ENCODE measurements at regions not wholly inside any gene's neighbourhood (a gene's known extent, or its start where the extent isn't known, plus 50 kb on each side); places are given as distances from the start of the nearest gene placed in this dataset.

DNA sequence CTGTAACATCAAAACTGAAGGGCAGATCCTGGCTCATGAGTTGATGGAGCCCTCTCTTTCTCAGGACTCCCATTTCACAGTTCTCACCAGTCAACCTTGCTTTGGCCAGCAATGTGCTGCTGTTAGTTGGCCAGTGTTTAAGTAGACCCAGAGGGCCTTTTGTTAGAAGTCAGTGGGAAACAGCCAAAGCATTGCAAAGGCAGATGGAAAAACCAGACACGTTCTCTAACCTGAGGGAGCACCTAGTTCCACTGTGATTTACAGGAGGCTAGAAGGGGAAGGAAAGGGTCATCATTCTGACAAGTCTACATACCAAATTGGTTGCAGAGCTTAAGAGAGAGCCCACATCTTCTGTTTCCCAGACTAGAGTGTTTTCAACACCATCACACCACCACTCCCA lies 196.4 kb downstream of the OPA1 start:
- H3K4me1 Mint-ChIP-seq (ENCODE audit: low read depth): no peaks in the 10 kb centered on the region
- H3K9me3 Mint-ChIP-seq: no peaks in the 10 kb centered on the region
- no peak overlapping the region for H3K4me3 Mint-ChIP-seq
- no peak overlapping the region for H3K27ac Mint-ChIP-seq
- peaks cover 39% of the 10 kb centered on the region for H3K27me3 Mint-ChIP-seq
- DNase-seq: no peak
- no peaks in the 10 kb centered on the region for H3K36me3 Mint-ChIP-seq (ENCODE audit: low read depth)

DNA sequence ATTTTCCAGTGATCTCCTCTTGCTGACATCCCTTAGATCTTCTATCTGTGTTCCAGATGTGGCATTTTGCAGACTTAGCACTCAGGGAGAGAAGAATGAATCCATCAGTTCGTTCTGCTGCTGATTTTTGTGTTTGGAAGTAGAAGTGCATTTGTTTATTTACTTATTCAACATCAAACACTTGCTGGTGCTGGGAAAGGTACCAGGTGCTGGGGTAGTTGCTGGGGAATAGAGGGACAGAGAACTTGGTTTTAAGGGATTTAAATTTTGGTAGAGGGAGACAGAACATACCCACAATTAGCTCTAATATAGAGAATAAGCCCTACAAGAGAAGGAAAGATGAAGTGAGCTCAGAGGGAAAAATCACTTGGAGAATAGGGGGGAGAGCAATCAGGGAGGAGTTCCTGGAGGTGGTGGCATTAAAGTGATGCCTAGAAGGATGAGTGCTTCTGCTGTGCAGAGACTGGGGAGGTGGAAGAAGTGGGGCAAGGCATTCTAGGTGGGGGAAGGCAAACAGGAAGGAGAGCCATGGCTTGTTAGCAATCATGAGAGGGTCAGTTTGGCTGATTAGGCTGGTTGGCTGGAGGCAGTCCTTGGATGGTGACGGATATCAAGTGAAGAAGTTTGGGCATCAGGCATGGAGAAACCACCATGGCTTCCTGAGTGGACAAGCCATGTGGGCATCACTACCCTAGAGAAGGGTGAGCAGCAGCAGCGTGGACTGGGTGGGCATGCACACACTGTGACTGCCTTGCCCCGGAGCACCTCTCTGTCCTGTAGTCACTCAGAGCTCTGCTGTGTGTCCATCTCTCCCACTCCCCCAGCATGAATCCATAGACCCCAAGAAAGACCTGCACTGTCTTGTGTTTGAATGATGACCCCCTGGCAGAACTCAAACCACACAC lies 197.3 kb downstream of the OPA1 start:
- Mint-ChIP-seq H3K36me3 (ENCODE audit: low read depth) (no peaks in the 10 kb centered on the region), H3K4me1 (ENCODE audit: low read depth) (no peaks in the 10 kb centered on the region), H3K4me3 (no peak overlapping the region), H3K27me3 (peaks cover 32% of the 10 kb centered on the region), H3K9me3 (no peaks in the 10 kb centered on the region), H3K27ac (no peak overlapping the region)
- no peak for DNase-seq

DNA sequence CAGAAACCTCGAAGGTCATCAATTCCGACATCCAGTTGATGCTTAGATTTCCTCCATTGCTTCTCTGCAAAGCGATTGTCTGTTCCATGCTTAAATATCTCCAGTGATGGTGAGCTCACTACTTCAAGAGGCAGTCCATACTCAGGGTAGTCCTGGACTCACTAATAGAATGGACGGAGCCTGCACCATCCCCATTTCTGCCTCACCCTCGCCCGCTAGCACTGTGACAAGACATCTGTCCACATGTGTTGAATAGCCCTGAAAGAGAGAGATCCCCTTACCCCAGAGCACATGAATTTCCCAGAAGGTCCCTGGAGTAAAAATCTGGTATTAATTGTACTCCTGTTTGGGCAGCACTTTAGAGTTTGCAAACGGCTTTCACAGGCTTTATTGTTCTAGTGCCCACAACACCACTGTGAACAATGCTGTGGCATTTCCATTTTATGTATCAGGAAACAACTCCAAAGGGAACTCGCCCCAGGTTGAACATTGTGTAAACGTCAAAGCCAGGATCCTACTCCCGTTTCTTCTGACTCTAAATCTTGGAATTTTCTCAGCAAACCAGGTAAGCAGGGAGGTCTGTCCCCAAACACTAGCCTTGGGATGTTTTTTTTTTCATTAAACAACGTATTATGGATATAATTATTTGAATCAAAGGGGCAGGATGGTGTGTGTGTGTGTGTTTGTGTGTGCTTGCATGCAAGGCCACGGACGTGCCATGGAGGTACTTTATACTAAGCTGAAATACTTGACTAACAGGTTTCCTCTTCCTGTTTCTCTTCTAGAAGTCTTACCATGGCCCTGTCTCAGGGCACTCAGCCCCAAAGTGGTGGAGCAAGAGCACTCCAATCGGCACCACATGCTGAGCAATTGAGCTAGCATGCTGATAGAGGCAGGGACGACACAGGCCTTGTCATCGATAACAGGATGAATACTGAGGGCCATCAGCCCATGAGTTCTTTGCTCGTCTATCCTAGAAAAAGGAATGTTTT lies 198.3 kb downstream of the OPA1 start:
- H3K36me3 Mint-ChIP-seq (ENCODE audit: low read depth): no peaks in the 10 kb centered on the region
- H3K4me3 Mint-ChIP-seq: no peak overlapping the region
- no peaks in the 10 kb centered on the region for H3K4me1 Mint-ChIP-seq (ENCODE audit: low read depth)
- H3K27ac Mint-ChIP-seq: no peak overlapping the region
- H3K9me3 Mint-ChIP-seq: no peaks in the 10 kb centered on the region
- DNase-seq: no peak
- peaks cover 35% of the 10 kb centered on the region for H3K27me3 Mint-ChIP-seq

DNA sequence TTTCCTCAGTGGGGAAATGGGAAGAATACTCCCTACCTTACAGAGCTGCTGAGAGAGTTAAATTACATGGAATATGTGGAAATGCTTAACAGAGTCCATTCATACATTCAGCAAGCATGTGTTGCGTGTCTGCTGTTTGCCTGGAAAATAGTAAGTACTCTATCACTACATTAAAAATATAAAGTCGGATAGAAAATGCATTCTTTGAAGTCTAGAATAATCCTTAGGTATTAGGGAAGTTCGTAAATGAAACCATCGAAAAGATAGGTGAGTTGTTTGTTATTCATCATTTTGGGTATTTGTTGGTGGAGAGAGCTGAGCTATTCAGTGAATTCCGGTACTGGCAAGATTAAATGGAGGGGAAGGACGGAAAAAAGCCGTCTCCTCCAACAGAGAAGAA lies 200.1 kb downstream of the OPA1 start:
- Mint-ChIP-seq H3K4me1 (ENCODE audit: low read depth) (no peaks in the 10 kb centered on the region), H3K4me3 (no peak overlapping the region), H3K9me3 (no peaks in the 10 kb centered on the region), H3K36me3 (ENCODE audit: low read depth) (no peaks in the 10 kb centered on the region), H3K27me3 (peaks cover 23% of the 10 kb centered on the region), H3K27ac (no peak overlapping the region)
- DNase-seq: no peak

DNA sequence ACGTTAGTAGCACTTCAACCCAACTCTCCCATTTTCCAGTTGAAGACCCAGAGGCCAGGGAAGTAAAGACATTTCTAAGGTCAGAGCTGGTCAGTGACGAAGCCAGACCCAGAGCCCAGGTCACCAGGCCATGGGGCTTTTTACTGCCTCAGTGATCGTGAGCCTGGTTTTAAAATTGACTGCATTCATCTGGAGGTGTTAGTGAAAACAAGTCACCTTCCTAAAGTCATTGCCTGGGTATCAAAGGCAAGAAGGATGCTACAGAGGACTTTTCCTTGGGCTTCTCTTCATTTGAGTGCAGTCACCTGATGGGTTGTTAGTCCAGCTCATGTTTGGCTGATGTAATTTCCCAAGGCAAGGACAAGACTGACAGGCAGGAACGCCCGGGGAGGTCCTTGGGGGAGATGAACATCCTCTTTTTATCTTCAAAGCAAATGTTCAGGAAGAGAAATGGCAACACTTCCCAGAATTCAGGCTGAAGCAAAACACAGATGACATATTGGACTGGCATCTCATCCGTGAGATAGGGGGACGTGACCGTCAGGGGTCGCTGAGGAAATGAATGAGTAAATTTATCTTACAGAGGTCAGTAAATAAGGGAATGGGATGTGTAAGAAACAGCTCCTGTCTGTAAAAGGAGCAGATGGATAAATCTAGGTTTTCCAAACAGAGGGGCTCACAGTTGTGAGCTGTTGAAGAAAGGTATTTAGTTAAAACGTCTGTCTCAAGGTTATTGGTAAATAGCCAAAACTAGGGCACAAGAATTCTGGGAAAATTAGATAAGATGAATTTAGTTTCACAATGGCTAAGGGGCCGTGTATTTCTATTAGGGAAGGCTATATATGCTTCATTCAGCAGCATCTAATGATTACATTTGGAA lies 201.2 kb downstream of the OPA1 start:
- H3K36me3 Mint-ChIP-seq (ENCODE audit: low read depth): no peaks in the 10 kb centered on the region
- H3K4me3 Mint-ChIP-seq: no peak overlapping the region
- peaks cover 21% of the 10 kb centered on the region for H3K27me3 Mint-ChIP-seq
- DNase-seq: no peak
- H3K9me3 Mint-ChIP-seq: no peaks in the 10 kb centered on the region
- no peak overlapping the region for H3K27ac Mint-ChIP-seq
- no peaks in the 10 kb centered on the region for H3K4me1 Mint-ChIP-seq (ENCODE audit: low read depth)

DNA sequence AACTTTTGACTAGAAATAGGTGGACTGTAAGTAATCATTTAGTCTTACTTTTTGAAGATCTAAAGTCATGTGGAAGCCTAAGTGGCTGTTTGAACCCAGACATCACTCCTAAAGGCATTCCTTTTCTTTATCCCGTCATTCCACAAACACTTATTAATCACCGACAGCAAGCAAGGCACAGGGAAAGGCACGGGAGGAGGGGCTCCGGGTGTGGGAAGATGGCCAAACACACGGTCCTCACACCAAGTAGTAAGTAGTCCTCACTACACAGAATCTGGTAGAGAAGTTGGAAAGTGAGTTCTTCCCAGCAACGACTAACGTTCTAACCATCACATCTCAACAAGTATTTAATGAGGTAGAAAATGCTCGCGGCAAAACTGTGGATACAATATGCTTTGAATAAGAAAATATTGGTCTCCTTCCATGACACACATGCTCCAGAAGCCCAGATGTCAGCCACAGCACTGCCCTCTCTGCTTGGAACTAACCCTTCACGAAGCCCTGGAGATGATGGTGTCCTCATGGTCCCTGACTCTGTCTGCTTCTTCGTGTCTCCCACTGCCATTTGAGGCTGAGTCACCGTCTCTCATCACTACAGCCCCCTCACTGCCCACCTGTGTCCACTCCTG lies 202.2 kb downstream of the OPA1 start:
- no peaks in the 10 kb centered on the region for H3K4me1 Mint-ChIP-seq (ENCODE audit: low read depth)
- H3K4me3 Mint-ChIP-seq: no peak overlapping the region
- H3K36me3 Mint-ChIP-seq (ENCODE audit: low read depth): no peaks in the 10 kb centered on the region
- no peak for DNase-seq
- H3K27ac Mint-ChIP-seq: no peak overlapping the region
- peaks cover 21% of the 10 kb centered on the region for H3K27me3 Mint-ChIP-seq
- no peaks in the 10 kb centered on the region for H3K9me3 Mint-ChIP-seq

DNA sequence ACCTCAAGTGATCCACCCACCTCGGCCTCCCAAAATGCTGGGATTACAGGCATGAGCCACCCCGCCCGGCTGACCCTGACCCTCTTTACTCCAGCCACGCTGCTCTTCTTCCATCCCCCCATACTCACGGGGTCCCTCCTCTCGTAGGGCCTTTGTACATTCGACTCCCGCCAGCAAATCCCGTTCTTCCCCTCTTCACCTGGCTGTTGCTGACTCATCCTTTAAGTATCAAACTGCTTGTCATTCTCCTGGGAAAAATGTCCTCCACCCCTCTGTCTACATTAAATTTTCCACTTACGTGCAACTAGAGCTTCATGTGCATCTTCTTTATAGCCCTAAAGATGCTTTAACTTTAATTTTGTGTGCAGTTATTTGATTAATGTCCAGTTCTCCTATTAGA lies 203.1 kb downstream of the OPA1 start:
- Mint-ChIP-seq H3K4me1 (ENCODE audit: low read depth) (no peaks in the 10 kb centered on the region), H3K27me3 (peaks cover 12% of the 10 kb centered on the region), H3K4me3 (no peak overlapping the region), H3K36me3 (ENCODE audit: low read depth) (no peaks in the 10 kb centered on the region), H3K27ac (no peak overlapping the region), H3K9me3 (no peaks in the 10 kb centered on the region)
- no peak for DNase-seq

DNA sequence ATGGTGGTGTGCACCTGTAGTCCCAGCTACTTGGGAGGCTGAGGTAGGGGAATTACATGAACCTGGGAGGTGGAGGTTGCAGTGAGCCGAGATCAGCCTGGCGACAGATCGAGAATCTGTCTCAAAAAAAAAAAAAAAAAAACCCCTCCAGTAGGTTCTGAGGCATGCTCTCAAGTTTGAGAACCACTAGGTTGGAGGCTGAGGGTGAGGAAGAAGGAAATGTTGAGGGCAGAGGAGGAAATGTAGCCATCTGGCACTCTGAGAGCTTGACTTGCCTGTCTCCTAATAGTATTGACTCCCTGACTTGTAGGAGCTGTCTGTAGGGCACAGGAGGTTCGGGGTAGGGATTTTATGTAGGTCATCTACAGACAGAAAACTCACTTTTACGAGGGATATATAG lies 204.6 kb downstream of the OPA1 start:
- Mint-ChIP-seq H3K27ac (no peak overlapping the region), H3K4me1 (ENCODE audit: low read depth) (no peaks in the 10 kb centered on the region), H3K4me3 (no peak overlapping the region), H3K27me3 (peaks cover 8% of the 10 kb centered on the region), H3K36me3 (ENCODE audit: low read depth) (no peaks in the 10 kb centered on the region), H3K9me3 (no peaks in the 10 kb centered on the region)
- DNase-seq: no peak

DNA sequence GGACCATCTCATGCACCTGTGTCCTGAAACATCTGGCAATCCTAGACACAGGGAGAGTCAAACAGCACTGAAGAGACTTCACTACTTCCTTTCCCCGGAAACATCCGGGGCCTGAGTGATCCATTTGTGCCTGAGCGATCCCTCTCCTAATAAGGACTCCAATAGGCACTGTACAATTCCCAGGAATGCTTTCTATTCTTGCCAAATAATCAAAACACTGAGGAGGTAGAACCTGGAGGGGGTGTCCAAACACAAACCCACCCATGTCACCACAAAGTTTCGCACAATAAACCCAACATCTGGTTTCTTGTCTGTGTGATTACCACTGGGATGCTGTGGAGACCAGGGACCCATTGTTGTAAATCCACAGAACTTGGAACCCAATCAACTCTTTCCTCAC lies 205.0 kb downstream of the OPA1 start:
- Mint-ChIP-seq H3K27me3 (peaks cover 5% of the 10 kb centered on the region), H3K27ac (no peak overlapping the region), H3K4me3 (no peak overlapping the region), H3K9me3 (no peaks in the 10 kb centered on the region), H3K4me1 (ENCODE audit: low read depth) (no peaks in the 10 kb centered on the region), H3K36me3 (ENCODE audit: low read depth) (no peaks in the 10 kb centered on the region)
- no peak for DNase-seq

DNA sequence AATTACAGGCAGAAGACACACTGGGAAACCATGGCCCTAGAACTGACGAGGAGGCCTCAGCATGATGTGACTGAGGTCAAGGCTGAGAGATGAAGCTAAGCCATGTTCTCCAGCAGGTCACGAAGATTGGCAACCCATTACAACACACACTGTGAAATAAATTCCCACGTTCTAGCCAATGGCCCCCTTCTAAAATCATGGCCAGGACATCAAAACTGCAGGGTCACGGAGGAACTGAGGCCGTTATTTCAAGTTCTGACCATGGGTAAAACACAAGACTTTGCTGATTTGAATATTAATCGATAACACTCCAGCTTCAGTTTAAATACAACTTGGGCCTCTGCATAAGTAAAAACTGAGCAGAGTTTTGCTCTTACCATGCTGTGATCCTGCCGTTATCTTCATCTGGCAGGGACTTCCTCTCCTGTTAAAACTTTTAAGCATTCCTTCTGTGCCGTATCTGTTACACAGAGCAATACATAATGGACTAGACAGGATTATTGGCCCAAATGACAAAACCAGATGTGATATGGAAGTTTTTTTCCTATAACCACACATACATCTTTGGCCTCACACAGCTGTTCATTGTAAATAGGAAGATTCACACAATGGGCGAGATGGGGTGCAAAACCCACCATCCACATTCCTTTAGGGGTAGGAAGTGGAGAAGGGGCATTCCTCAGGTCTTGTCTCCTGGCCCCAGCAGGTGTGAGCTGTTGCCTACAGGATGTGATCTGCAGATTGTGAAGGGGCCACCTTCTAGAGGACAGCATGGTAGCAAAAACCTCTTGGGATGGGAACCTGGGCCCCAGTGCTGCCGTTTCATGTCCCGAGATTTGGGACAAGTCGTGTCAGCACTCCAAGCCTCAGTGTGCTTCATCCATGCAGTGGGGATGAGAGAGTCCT lies 207.4 kb downstream of the OPA1 start:
- no peaks in the 10 kb centered on the region for H3K36me3 Mint-ChIP-seq (ENCODE audit: low read depth)
- H3K4me3 Mint-ChIP-seq: no peak overlapping the region
- DNase-seq: no peak
- no peaks in the 10 kb centered on the region for H3K9me3 Mint-ChIP-seq
- H3K27me3 Mint-ChIP-seq: peaks cover 5% of the 10 kb centered on the region
- H3K4me1 Mint-ChIP-seq (ENCODE audit: low read depth): no peaks in the 10 kb centered on the region
- no peak overlapping the region for H3K27ac Mint-ChIP-seq

DNA sequence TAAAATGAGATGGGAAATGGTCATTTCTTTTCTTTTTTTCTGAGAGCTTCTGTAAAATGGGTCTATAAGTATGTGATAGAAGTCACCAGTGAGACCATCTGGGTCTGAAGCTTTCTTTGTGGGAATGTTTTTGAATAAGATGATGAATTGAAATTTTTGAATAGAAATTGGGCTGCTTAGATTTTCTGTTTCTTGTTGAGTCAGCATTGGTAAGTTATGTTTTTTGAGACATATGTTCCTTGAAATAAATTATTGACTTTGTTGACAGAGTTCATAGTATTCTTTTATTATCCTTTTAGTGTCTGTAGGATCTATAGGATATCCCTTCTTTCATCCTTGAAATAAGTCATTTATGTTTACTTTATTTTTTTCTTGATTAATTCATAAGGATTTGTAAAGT lies 208.1 kb downstream of the OPA1 start:
- no peak for DNase-seq
- Mint-ChIP-seq H3K36me3 (ENCODE audit: low read depth) (no peaks in the 10 kb centered on the region), H3K27me3 (peaks cover 3% of the 10 kb centered on the region), H3K9me3 (no peaks in the 10 kb centered on the region), H3K27ac (no peak overlapping the region), H3K4me3 (no peak overlapping the region), H3K4me1 (ENCODE audit: low read depth) (no peaks in the 10 kb centered on the region)

DNA sequence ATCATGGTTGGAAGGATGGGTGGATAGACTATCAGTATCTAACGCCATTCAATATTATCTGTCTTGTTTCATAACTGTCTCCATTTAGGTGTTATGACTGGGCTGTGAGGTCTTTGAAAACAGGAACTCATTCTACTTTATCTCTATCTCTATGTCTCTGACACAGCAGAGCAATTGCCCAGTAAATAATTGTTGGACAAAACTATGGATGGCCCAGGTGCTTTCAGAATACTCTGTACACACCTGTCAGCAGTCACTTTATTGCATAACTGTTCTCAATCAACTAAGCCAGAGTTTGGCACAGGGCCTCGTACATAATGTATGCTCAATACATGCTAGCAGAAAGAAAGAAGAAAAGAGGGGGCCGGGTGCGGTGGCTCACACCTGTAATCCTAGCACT lies 210.3 kb downstream of the OPA1 start:
- Mint-ChIP-seq H3K27ac (no peak overlapping the region), H3K9me3 (no peaks in the 10 kb centered on the region), H3K4me1 (ENCODE audit: low read depth) (no peaks in the 10 kb centered on the region), H3K27me3 (no peaks in the 10 kb centered on the region), H3K36me3 (ENCODE audit: low read depth) (no peaks in the 10 kb centered on the region), H3K4me3 (no peak overlapping the region)
- no peak for DNase-seq

DNA sequence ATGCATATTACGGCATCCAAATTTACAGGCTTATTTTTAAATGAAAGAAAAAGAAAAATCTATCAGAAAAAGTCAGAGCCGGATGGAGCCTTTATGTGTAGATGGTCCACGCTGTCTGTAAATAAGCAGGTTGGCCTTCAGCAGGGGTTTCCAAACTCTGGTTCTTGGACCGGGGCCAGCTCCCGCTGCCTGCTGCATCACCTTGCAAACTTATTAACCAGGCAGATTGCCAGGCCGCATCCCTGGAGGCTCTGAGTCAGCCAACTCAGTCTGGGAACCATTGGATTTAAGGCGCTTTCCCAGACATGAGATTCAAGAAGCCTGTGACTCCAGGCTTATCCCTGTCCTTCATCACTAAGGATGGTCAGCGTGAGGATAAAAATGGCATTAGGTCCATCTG lies 212.4 kb downstream of the OPA1 start:
- Mint-ChIP-seq H3K36me3 (ENCODE audit: low read depth) (no peaks in the 10 kb centered on the region), H3K4me1 (ENCODE audit: low read depth) (no peaks in the 10 kb centered on the region), H3K9me3 (no peaks in the 10 kb centered on the region), H3K4me3 (no peak overlapping the region), H3K27me3 (no peaks in the 10 kb centered on the region), H3K27ac (no peak overlapping the region)
- DNase-seq: no peak

Measured in activated T-cell treated with anti-CD3 and anti-CD28 coated beads, Interleukin-2, amount 50 U/mL, for 24 hours (primary cell).